ENCODE measurements at regions not wholly inside any gene's neighbourhood (a gene's known extent, or its start where the extent isn't known, plus 50 kb on each side); places are given as distances from the start of the nearest gene placed in this dataset.

DNA sequence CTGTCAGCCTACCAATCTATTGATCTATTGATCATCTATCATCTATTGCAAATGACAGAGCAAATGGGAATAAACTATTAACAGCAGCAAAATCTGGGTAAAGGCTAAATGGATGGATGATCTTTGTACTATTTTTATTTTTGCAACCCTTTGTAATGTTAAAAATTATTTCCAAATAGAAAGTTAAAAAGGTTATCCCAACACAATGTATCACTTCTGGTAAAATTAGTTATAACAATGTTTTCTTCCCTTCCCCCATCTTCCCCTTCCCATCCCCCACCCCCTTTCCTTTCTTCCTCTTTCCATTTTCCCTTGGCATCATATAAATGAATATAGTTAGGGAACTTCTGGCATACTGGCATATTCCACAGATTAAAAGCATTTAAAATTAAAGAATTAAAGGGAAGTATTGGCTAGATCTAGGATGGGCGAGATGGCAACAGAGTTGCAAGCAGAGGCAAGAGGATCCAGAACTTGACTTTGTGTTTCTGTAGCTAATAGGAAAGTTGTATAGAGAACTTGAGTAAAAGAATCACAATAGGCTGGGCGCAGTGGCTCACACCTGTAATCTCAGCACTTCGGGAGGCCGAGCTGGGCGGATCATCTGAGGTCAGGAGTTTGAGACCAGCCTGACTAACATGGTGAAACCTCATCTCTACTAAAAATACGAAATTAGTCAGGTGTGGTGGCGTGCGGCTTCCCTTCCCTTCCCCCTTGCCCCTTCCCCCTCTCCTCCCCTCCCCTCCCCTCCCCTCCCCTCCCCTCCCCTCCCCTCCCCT, 66.6 kb upstream of the TAF11L2 start:
- DNase-seq (ENCODE audit: low spot score) = no peak

DNA sequence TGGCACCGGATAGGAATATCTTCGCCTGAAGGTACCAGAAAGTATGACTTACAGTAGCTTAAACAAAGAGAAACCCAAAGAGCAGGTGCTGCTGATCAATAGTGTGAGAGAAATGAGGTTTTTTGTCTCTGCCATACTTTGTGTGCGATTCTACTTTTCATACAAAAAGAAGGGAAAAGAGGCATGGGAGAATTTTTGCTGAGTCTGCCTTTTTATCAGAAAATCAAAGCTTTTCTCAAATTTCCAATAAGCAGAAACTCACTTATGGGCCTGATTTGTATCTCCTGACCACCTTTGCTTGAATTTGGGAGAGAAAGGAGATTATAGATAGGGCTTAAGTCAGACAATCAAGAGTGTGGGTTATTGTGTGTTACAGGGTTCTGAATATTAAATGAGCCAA, 65.5 kb upstream of the TAF11L2 start:
- no peak for DNase-seq (ENCODE audit: low spot score)

DNA sequence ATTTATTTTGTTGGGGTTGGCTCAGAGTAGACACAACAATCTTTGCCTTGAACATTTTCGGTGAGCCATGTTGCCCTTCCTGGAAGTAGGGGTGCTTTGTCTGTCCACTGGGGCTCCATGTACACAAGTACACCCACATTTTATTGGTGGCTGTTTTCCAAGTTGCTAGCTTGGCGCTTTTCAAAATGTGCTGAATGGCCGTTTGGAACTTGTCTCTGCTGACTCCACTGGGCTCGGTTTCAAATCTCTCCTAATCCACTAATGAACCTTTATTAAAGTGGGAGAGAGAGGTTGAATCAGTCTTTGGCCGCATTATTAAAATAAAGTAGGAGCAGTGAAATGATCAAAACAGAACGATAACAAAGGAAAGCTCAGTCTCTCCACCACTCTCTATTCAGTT, 64.6 kb upstream of the TAF11L2 start:
- DNase-seq (ENCODE audit: low spot score) = no peak

DNA sequence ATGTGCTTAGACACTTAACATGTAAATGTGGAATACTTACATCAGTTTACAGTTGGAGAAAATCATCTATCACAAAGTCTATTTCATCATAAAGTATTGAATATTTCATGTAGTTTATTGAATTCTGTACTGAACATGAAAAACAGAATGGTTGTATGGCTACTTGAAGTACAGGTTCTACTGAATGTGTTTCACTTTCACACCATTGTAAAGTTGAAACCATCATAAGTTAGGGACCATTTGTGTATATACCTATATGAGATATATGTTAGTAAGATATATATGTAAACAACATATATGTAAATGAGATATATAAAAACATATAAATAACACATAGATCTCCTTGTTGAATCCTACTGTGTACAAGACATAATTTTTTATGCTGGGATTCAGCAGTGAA, 63.0 kb upstream of the TAF11L2 start:
- DNase-seq (ENCODE audit: low spot score) = no peak

DNA sequence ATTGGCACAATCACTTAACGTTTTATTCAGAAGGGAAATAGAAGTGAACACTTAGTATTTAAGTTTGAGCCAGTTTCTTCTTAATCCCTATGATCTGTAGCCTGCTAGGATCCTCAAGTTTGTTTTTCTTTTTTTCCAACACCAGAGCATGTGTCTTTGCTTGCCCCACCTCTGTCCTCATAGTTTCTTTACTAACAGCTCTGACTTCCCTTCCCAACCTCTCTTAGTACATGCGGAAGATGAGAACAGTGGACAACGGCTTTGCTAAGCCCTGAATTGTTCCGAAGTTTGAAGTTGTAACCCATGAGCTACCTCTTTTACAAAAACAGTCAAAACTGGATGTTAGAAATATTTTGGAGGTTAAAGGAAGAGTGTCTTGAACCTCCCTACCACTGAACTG, 61.7 kb upstream of the TAF11L2 start:
- no peak for DNase-seq (ENCODE audit: low spot score)

DNA sequence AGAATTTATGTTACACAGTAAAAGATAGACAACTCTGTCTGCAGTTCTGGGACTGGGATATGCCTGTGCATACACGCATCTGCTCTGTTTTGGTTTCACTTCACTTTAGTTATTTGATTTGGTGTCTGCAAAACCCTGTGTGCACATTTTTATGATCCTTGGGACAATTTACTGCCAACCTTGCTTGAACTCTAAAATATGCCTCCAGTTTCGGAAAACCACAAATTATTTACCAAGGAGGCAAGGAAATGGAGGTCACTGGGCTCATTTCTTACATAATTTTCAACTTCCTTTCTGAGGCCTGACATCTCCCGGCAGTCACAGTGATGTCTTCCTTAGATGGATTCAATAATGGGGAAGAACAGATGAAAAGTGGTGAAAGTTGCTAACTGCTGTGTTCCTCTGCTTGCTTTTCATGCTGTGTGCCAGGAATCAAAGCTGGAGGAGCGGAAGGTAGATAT, 61.2 kb upstream of the TAF11L2 start:
- no peak for DNase-seq (ENCODE audit: low spot score)

DNA sequence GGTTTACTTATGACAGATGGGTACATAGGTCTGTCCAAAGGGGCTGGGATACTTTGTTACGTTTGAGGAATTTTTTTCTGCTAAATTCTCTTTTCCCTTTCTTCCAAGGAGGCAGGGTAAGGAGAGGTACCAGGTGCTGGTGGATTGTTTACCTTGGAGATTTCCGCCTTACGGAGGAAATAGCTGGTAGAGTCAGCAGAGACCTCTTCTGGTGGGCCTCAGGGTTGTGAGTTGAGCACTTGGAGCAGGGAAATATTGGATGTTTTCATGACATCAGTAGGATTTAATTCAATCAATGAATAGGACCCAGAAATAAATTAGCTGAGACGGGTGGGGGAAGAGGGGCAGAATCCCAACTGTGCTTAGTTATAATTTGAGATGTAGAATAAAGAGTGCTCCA, 60.0 kb upstream of the TAF11L2 start:
- no peak for DNase-seq (ENCODE audit: low spot score)

DNA sequence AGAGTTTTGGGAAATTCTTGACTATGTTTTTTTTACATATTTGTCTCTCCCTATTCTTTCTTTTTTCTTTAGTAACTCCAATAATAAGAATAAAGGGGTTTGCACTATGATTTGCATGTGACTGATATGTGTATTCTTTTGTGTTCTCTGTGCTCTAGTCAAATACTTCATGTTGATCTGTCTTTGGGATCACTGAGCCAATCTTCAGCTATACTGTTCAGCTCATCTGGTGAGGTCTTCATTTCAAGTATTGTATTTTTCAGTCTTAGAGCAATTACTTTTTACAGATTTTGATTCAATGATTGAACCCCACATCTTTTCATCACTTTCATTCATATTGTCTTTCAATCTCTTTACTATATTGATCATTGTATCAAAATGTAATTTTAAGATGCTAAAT, 58.1 kb upstream of the TAF11L2 start:
- no peak for DNase-seq (ENCODE audit: low spot score)

DNA sequence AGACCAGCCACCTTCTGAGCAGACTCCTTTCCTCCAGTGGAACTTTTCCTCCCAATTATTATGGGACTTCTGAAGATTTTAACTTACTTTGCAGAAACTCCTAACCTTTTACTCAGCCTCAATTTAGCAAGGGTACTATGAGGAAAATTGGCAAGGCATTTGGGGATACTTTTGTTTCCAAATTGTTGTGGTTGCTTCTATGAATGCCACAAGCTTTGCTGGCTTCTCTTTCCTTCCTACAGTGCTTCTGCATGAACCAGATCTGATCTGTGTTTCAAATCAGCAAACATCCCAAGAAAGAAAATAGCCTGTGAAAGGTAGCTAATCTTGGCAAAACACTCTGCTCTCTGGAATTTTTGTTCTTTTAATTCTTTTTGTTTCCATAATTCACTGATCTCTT, 57.3 kb upstream of the TAF11L2 start:
- no peak for DNase-seq (ENCODE audit: low spot score)

DNA sequence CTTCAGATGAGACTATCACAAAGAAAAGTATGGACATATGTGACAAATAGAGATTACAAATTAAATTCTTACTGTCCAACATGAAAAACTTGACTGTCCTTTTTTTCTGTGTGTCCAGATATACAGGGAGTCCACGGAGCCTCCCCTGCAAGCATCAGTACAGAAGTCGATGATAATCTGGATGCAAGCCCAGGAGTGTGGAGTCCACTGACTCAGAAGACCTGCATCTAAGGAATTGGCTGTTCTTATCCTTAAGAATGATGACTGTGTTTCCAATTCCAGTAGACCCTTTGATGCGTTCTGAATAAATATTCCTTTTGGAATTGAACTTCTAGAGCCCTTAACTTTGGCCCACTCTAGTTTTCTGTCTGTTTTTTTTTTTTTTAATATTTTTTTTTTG, 56.7 kb upstream of the TAF11L2 start:
- no peak for DNase-seq (ENCODE audit: low spot score)

DNA sequence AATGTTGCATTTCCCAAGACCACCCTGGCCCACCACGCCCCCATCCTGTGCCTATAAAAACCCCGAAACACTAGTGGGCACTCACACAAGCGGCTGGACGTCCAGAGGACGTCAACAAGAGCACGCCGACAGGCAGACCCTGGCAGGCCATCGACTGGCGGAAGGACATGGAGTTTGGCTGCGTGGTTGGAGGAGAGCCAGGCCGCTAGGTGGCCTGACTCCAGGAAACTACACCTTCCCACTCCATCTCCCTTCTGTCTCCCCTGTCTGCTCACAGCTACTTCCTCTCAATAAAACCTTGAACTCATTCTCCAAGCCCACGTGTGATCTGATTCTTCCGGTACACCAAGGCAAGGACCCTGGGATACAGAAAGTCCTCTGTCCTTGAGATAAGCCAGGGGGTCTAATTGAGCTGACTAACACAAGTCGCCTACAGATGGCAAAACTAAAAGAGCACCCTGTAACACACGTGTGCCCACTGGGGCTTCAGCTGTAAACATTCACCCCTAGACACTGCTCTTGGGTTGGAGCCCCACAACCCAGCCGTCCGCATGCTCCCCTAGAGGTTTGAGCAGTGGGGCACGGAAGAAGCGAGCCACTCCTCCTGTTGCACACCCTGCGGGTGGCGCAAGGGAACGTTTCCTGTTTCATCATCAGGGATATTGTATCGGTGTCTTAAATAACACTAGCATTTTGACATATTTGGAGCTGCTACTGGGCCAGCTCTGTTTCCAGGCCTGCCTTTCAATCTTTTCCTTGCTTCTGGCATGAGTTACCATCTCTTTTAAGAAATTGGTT, 54.5 kb upstream of the TAF11L2 start:
- DNase-seq (ENCODE audit: low spot score) = no peak

DNA sequence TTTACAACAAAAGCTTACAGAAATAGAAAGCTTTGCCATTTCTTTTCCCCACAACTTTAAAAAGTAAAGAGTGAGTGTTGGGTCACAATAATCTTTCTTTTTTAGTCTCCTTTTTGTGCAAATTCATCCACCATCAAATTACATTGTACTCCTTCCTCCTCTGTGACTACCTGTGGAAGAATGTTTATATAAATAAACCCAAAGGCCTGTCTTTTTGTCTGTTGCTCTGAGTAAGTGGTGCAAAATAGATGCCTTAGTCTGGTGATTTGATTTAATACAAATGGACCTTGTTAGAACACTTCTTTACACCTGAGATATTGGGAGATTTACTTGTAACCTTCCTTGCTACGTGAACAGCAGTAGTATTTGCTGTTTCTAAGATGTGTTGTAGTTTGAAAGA, 53.5 kb upstream of the TAF11L2 start:
- no peak for DNase-seq (ENCODE audit: low spot score)

DNA sequence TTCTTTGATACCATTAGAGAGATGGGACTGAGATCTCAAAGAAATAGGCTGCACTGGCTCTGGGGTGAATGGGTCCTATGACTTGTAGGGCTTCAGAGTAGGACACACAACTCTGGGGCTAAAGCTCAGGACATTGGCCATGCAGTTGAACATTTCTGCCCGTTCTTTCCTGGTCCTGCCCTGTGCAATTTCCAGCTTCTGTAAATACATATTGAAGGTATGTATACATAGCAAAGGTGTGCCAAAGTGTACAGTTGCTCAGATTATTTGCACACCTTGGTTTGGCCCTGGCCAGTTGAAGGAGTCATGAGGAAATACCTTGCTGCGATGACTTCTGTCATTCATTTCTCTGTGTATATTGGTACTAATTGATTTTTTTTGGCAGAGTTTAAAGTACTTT, 52.8 kb upstream of the TAF11L2 start:
- DNase-seq (ENCODE audit: low spot score) = no peak

All from D341Med (cell line).